Endothelial cell of umbilical vein (primary cell): ENCODE measurements at regions not wholly inside any gene's neighbourhood (a gene's known extent, or its start where the extent isn't known, plus 50 kb on each side); places are given as distances from the start of the nearest gene placed in this dataset.

ENCODE experiments used
- BruUV-seq: library from RNA; stranded (reverse); fragments of 400-500 nt; replicated peaks from 2 replicates; lab custom pipeline; 2021; lab: Mats Ljungman, UMichigan
- CTCF ChIA-PET: fragments of 300-600, 350-600 bp; sonication (Branson Sonifier 250); formaldehyde crosslinking; loops from one replicate; lab custom pipeline; 2021; ENCODE audit warnings: antibody characterized with exemption, inconsistent platforms; lab: Charles Lee
- POLR2A ChIA-PET: fragments of 300-600, 350-600 bp; sonication (Branson Sonifier 250); formaldehyde crosslinking; loops from one replicate; lab custom pipeline; 2021; ENCODE audit warnings: antibody characterized with exemption, inconsistent platforms; lab: Charles Lee
- DNase-seq: peaks from one replicate; pipeline ENCODE4 v3.0.0-alpha.2; 2011; ENCODE audit warnings: low read depth, low spot score
- FAIRE-seq: peaks from 2 replicates; lab custom pipeline; 2011; peaks lifted over from hg19 to GRCh38; lab: Jason Lieb, UNC
- H2AFZ ChIP-seq: 2 replicates; pipeline ENCODE4 v1.6.0; 2012; ENCODE audit warnings: low read depth, low read length, control low read depth, inconsistent platforms
- H3K27ac ChIP-seq: 2 replicates; pipeline ENCODE4 v1.5.1; 2011; ENCODE audit warnings: low read depth, mild to moderate bottlenecking, control low read depth, low read length, moderate library complexity; ENCODE audit not compliant: insufficient read depth
- H3K27me3 ChIP-seq, 2 experiments: 2 replicates each; pipeline versions ENCODE4 v1.6.0 to v1.6.1; 2011; ENCODE audit warnings: low read length in 2 of 2, mixed read lengths in 1 of 2; ENCODE audit not compliant: control insufficient read depth in 2 of 2, insufficient read depth in 2 of 2
- H3K36me3 ChIP-seq, 2 experiments: 2 replicates in 1 of 2; 3 replicates in 1 of 2; pipeline ENCODE4 v1.5.1; 2011; ENCODE audit warnings: low read length in 2 of 2, mild to moderate bottlenecking in 1 of 2, moderate library complexity in 1 of 2; ENCODE audit not compliant: control insufficient read depth in 2 of 2, insufficient read depth in 2 of 2; ENCODE audit errors: extremely low read depth in 1 of 2
- H3K4me1 ChIP-seq: 3 replicates; pipeline ENCODE4 v1.5.1; 2011; ENCODE audit warnings: mild to moderate bottlenecking, low read length; ENCODE audit not compliant: control insufficient read depth, insufficient read depth; ENCODE audit errors: extremely low read depth
- H3K4me2 ChIP-seq: 2 replicates; pipeline ENCODE4 v1.6.1; 2011; ENCODE audit warnings: low read length, control low read depth, mixed read lengths; ENCODE audit not compliant: insufficient read depth
- H3K4me3 ChIP-seq, 3 experiments: fragments of 200-600 bp in 1 of 3; sonication (generic), shearing (Covaris generic) in 1 of 3; replicated peaks in 1 of 3; 2 replicates each; pipeline ENCODE4 v1.5.1; 2011 to 2016; ENCODE audit warnings: control low read depth in 3 of 3, low read length in 3 of 3, mild to moderate bottlenecking in 2 of 3, inconsistent platforms in 1 of 3, low read depth in 1 of 3, moderate library complexity in 1 of 3; ENCODE audit not compliant: insufficient read depth in 1 of 3
- H3K79me2 ChIP-seq: 2 replicates; pipeline ENCODE4 v1.6.0; 2012; ENCODE audit warnings: low read length, inconsistent platforms; ENCODE audit not compliant: control insufficient read depth, insufficient read depth
- H3K9ac ChIP-seq: replicated peaks from 2 replicates; pipeline ENCODE3; 2011; ENCODE audit warnings: low read length, control low read depth; ENCODE audit not compliant: insufficient read depth; ENCODE audit errors: extremely low read depth
- H3K9me1 ChIP-seq: replicated peaks from 3 replicates; pipeline ENCODE4 v1.6.0; 2011; ENCODE audit warnings: mild to moderate bottlenecking, low read length; ENCODE audit not compliant: control insufficient read depth, insufficient read depth; ENCODE audit errors: extremely low read depth
- H3K9me3 ChIP-seq: replicated peaks from 2 replicates; pipeline ENCODE4 v1.5.1; 2012; ENCODE audit warnings: low read length, inconsistent platforms; ENCODE audit not compliant: control insufficient read depth, insufficient read depth
- H4K20me1 ChIP-seq: replicated peaks from 2 replicates; pipeline ENCODE3; 2011; ENCODE audit warnings: mild to moderate bottlenecking, low read length; ENCODE audit not compliant: control insufficient read depth, insufficient read depth; ENCODE audit errors: extremely low read depth
- EZH2 ChIP-seq: IDR thresholded peaks from 2 replicates; pipeline ENCODE4 v1.6.1; 2012; ENCODE audit warnings: borderline replicate concordance, low read depth, mild to moderate bottlenecking, moderate library complexity, low read length, inconsistent platforms; ENCODE audit not compliant: severe bottlenecking
- JUN ChIP-seq: IDR thresholded peaks from 2 replicates; pipeline ENCODE4 v1.6.1; 2011; ENCODE audit warnings: borderline replicate concordance, low read depth; ENCODE audit not compliant: insufficient read length, insufficient read depth
- MYC ChIP-seq: IDR thresholded peaks from one replicate; pipeline ENCODE4 v1.6.1; 2011; ENCODE audit warnings: mild to moderate bottlenecking, low read depth, low read length
- POLR2A ChIP-seq: IDR thresholded peaks from 2 replicates; pipeline ENCODE4 v1.6.1; 2012; ENCODE audit warnings: low read depth, mild to moderate bottlenecking, control low read depth, low read length
- POLR2AphosphoS5 ChIP-seq: IDR thresholded peaks from 2 replicates; pipeline ENCODE4 v1.6.1; 2012; ENCODE audit warnings: low read depth, mild to moderate bottlenecking, control low read depth, low read length, moderate library complexity; ENCODE audit not compliant: insufficient read depth
- dilution Hi-C: fragments of 300-500 bp; cut with MboI; formaldehyde crosslinking; loops from one replicate; pipeline ENCODE4 v1.15.0; 2019; ENCODE audit warnings: low sequenced_read_pairs; ENCODE audit not compliant: extremely low pct_ligation_motif_present
- intact Hi-C: fragments of 100-400 bp; cut with micrococcal nuclease; formaldehyde crosslinking; loops from one replicate; pipeline ENCODE4 v1.10.0; 2022

GRCh38 chr7:52569151-52569550, 466.3 kb upstream of the POM121L12 start:
- no peaks in the 10 kb centered on the region for H3K9me3 ChIP-seq
- DNase-seq (no peak), FAIRE-seq (no peak)
- H3K4me1 ChIP-seq, result no peaks in the 10 kb centered on the region
- no peaks in the 10 kb centered on the region for H3K27me3 ChIP-seq
- H2AFZ ChIP-seq, result no peak overlapping the region
- H3K9ac ChIP-seq, result no peak overlapping the region
- H4K20me1 ChIP-seq, result no peaks in the 10 kb centered on the region
- intact Hi-C loops, result no loop called here
- no peak overlapping the region for H3K4me2 ChIP-seq
- H3K27ac ChIP-seq, result no peak overlapping the region
- no peaks in the 10 kb centered on the region for H3K9me1 ChIP-seq
- no peaks in the 10 kb centered on the region for H3K36me3 ChIP-seq
- H3K4me3 ChIP-seq, result no peak overlapping the region
- no TSS peak for BruUV-seq
- dilution Hi-C loops, result no loop called here
- TF ChIP-seq MYC, result no peak
- no peak for TF ChIP-seq POLR2AphosphoS5
- TF ChIP-seq EZH2, result no peak
- POLR2A ChIA-PET, result no interaction called here
- no peaks in the 10 kb centered on the region for H3K79me2 ChIP-seq
- CTCF ChIA-PET, result no interaction called here

- intact Hi-C loops (no loop called here), dilution Hi-C loops (no loop called here)
- CTCF ChIA-PET, result interaction anchor here (1.0 kb wide), 1 partner anchor 9 kb away, joined by 3 read pairs; no protein-coding TSS in a partner anchor
- Histone ChIP-seq H3K27me3 (no peaks in the 10 kb centered on the region), H3K36me3 (no peaks in the 10 kb centered on the region), H3K79me2 (no peaks in the 10 kb centered on the region), H3K9me3 (no peaks in the 10 kb centered on the region), H3K27ac (no peak overlapping the region), H2AFZ (no peak overlapping the region), H3K9ac (no peak overlapping the region), H4K20me1 (no peaks in the 10 kb centered on the region), H3K4me1 (no peaks in the 10 kb centered on the region), H3K4me2 (no peak overlapping the region), H3K4me3 (no peak overlapping the region), H3K9me1 (no peaks in the 10 kb centered on the region)
- no peak for FAIRE-seq
- no peak for DNase-seq
- POLR2A ChIA-PET, result no interaction called here
- TF ChIP-seq EZH2, result no peak
- no peak for TF ChIP-seq POLR2A
- TF ChIP-seq JUN, result no peak
- BruUV-seq, result no TSS peak
These were observed 469.5 kb upstream of the POM121L12 start for GRCh38 chr7:52565974-52566373.
